ENCODE measurements at regions not wholly inside any gene's neighbourhood (a gene's known extent, or its start where the extent isn't known, plus 50 kb on each side); places are given as distances from the start of the nearest gene placed in this dataset.
A peak's percentile ranks its signal among the peaks of the same experiment; 100 is the strongest.

- no peak for DNase-seq
These were observed 124.4 kb upstream of the RTL1 start for GRCh38 chr14:101027966-101028365.

- DNase-seq, result peak; percentile 87
These were observed 125.6 kb upstream of the RTL1 start for GRCh38 chr14:101028971-101029667.

GRCh38 chr14:101029668-101030290 is 126.3 kb upstream of the RTL1 start:
- DNase-seq, result peak; percentile 45

- no peak for DNase-seq
These were observed 127.1 kb upstream of the RTL1 start for GRCh38 chr14:101030586-101030985.

DNA sequence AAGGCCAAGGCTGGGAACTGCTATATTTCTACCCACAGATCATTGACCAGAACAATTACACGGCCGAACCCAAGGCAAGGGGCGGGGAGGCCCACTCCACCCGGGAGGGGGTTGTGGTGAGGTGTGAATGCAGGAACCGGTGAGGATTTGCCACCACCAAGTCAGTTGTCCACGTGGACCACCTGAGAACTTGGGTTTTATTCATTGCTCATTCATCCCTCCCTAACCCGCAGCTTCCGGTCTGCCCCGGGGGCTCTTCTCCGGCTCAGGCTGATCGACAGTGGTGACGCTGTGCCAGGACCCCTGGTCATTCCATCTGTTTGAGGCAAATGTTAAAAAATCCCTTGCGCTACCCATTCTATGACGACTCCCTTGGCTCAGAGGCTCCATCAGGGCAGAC is 127.7 kb upstream of the RTL1 start:
- DNase-seq, result no peak

DNA sequence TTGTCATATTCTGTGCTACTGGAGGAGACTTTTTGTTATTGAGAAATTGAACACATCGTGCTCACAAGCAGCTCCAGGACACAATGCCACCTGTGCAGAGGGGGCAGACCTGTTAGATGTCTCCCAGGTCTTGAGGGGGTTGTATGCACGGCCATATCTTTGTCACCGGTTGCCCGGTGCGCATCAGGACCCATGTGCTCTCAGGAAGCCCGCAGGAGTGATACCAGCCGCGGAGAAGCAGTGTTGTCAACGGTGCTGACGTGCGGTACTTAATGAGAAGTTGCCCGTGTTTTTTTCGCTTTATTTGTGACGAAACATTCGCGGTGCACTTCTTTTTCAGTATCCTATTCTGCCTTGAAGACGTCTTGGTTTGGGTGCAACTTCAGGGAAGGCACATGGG is 128.2 kb upstream of the RTL1 start:
- no peak for DNase-seq

GRCh38 chr14:101032433-101032832 is 128.9 kb upstream of the RTL1 start:
- DNase-seq, result no peak

DNA sequence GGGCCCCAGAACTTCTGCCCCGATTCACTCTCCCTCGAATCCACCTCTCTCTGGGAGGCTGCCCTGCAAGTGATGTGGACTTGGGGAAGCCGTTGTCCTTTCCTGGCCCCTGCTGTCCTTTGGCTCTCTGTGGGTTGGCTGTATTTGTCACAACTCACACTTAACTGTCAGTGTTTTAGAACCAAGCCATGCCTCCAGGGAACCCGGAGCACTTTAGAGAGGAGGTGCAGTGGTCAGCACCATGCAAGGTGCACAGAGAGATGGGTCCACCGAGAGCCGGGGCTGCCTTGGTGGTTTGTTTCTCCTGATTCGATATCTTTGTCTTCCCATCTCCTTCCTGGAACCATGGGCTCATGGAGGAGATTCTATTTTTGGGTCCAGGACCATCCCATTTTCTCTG is 129.5 kb upstream of the RTL1 start:
- no peak for DNase-seq

- no peak for DNase-seq
These were observed 130.1 kb upstream of the RTL1 start for GRCh38 chr14:101033446-101034165.

DNA sequence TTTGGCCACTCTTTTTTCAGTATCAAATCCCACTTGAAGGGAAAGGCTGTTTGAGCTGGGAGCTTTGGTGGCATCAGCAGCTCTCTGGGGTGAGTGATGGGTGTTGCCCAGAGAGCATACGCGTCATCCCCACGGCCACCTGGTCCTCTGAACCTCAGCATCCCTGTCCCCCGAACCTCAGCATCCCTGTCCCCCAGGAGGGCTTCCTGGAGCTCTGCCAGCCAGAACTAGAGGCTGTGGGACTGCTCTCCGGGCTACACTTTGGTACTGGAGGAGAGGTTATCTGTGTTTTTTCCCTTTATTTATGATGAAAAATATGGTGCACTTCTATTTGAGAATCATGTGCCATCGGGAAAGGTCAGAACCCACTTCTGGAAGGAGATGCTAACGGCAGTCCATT is 131.5 kb upstream of the RTL1 start:
- DNase-seq, result no peak

- no peak for DNase-seq
These were observed 132.1 kb upstream of the RTL1 start for GRCh38 chr14:101035466-101036225.

DNA sequence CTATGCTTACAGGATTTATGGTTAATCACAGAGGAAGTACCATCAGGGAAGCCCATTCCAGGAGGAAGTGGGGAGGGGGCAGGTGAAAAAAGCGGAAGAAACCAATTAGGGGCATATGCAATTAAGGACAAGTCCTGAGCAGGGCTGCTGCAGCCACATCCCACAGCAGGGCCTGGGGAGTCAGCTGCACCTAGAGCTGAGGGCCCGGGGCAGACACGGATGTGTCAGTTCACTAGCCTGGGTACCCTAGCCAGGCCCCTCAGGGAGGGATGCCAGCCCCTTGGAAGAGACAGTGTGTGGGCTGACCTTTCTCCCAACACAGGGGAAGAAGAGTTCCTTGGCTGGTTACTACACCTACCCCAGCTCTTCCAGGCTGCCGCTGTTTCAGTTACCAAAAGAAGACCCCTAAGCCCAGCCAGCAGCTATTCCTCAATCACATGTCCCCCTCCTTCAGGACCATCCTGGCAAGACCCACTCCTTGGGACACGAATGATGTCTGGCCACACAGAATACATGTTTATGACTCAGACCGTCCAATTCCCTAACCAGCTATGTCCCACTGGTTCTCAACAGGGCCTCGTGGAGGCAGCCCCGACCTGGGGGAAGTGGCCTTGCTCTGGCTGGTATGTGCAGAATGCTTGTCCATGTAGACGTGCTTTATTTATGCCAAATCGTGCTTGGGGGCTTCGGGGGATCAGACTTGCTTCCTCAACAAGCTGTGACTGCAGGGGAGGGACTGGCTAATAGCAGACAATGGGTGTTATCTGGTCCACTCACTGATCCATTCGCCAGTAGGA is 133.7 kb upstream of the RTL1 start:
- DNase-seq, result no peak

GRCh38 chr14:101039031-101039754 is 135.7 kb upstream of the RTL1 start:
- no peak for DNase-seq

DNA sequence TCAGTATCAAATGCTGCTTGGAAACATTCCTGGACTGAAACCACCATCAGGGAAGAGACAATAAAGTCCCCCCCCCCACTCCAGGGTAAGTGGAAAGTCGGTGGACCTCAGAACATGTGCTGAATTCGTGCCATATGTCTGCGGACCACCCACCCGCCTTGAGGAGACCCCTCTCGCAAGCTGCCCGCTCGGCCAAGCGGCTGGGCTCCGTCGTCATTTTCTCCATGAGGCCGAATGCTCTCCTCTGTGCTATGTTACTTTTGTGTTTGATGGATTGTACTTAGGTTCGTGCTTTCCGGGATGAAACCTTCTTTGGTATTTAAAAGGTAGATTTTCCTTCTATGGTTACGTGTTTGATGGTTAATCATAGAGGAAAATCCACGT is 136.2 kb upstream of the RTL1 start:
- DNase-seq, result no peak

- no peak for DNase-seq
These were observed 137.3 kb upstream of the RTL1 start for GRCh38 chr14:101040538-101041442.

DNA sequence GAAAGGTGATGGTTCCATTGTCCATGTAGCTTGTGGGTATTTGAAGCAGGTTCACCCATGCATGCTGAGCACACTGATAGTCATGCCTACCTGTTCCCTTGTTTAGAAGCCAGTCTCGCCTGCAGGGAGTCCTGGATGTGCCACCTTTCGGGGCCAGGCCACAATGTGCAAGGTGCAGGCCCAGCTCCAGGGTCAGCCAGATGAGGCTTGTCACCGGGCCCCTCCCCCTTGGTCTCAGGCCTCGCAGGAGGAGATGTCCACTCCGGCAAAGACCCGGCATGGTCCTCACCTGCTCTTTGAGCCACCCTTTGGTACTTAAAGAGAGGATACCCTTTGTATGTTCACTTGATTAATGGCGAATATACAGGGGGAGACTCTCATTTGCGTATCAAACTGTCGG is 140.4 kb upstream of the RTL1 start:
- no peak for DNase-seq

DNA sequence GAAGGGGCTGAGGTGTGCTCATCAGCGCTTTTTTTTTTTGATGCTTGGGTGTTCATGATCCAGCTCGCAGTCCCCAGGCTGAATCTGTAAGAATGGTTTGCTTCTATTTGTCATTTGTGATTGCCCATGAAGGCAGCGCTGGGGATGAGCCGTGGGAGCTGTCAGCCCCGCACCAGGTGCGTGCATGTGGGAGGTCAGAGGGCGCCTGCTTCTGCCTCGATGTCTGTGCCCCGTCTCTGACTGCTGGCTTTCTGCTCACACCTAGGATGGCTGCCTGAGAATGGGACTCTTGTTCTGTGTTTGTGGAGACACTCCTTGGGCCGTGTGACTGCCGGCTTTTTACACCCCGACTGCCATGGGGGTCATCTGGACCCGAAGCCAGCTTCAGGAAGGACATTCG is 141.2 kb upstream of the RTL1 start:
- DNase-seq, result no peak

GRCh38 chr14:101045511-101045910 is 142.0 kb upstream of the RTL1 start:
- no peak for DNase-seq

GRCh38 chr14:101046071-101046470 is 142.5 kb upstream of the RTL1 start:
- no peak for DNase-seq

- DNase-seq, result no peak
These were observed 143.8 kb upstream of the RTL1 start for GRCh38 chr14:101047326-101047725.

- no peak for DNase-seq
These were observed 145.2 kb upstream of the RTL1 start for GRCh38 chr14:101048766-101049165.

Measured in NCI-H1092 treated with DMSO at 0.1 percent for 48 hours (cell line).